Gastroesophageal sphincter (tissue), 4 donors: ENCODE measurements at regions not wholly inside any gene's neighbourhood (a gene's known extent, or its start where the extent isn't known, plus 50 kb on each side); places are given as distances from the start of the nearest gene placed in this dataset.

Experiments
- ATAC-seq: fragments of 150-250 bp; one replicate; pipeline ENCODE4 v1.9.1; 2016; ENCODE audit warnings: mild to moderate bottlenecking, moderate library complexity
- H3K27ac ChIP-seq, 4 donors: fragments of 200-600 bp; sonication (generic) in 3 of 4; 1 replicate in 3 of 4; 2 replicates in 1 of 4; pipeline ENCODE4 v1.5.1; 2016 to 2019
- H3K27me3 ChIP-seq: fragments of 200-600 bp; sonication (generic); one replicate; pipeline ENCODE4 v1.5.1; 2019
- H3K36me3 ChIP-seq, 2 donors: fragments of 200-600 bp; sonication (generic); one replicate each; pipeline ENCODE4 v1.5.1; 2019; ENCODE audit warnings: control low read depth in 1 of 2
- H3K4me1 ChIP-seq, 3 donors: fragments of 200-600 bp; sonication (generic); 1 replicate in 2 of 3; 2 replicates in 1 of 3; pipeline ENCODE4 v1.5.1; 2016 to 2019; ENCODE audit warnings: control low read depth in 2 of 3
- H3K4me3 ChIP-seq, 2 donors: fragments of 200-600 bp; sonication (generic); one replicate each; pipeline ENCODE4 v1.5.1; 2019; ENCODE audit warnings: mild to moderate bottlenecking in 1 of 2, moderate library complexity in 1 of 2
- H3K9me3 ChIP-seq, 3 donors: fragments of 200-600 bp; sonication (generic); one replicate each; pipeline ENCODE4 v1.5.1; 2017 to 2019; ENCODE audit warnings: control low read depth in 2 of 3
- CTCF ChIP-seq, 4 experiments: fragments of 200-600 bp in 2 of 4; fragments of 450-650 bp in 2 of 4; sonication (generic) in 1 of 4; IDR thresholded peaks; one replicate each; pipeline ENCODE4 v1.5.1; 2017 to 2019; ENCODE audit warnings: antibody characterized with exemption in 4 of 4, mild to moderate bottlenecking in 2 of 4, moderate library complexity in 2 of 4
- EP300 ChIP-seq: sonication (generic); formaldehyde crosslinking; IDR thresholded peaks from one replicate; pipeline ENCODE4 v1.6.1; 2017; ENCODE audit warnings: antibody characterized with exemption, mild to moderate bottlenecking
- POLR2A ChIP-seq, 2 donors: fragments of 450-650 bp; IDR thresholded peaks; one replicate each; pipeline ENCODE4 v1.6.1; 2017; ENCODE audit warnings: antibody characterized with exemption in 2 of 2, mild to moderate bottlenecking in 2 of 2, moderate library complexity in 1 of 2
- POLR2AphosphoS5 ChIP-seq: sonication (generic); formaldehyde crosslinking; IDR thresholded peaks from one replicate; pipeline ENCODE4 v1.6.1; 2017; ENCODE audit warnings: antibody characterized with exemption
- WGBS, 2 donors: methylation state at CpG; one replicate each; pipeline ENCODE4 v1.1.5; 2018; ENCODE audit warnings: low coverage in 1 of 2; 5-methylcytosine and 5-hydroxymethylcytosine counted together

DNA sequence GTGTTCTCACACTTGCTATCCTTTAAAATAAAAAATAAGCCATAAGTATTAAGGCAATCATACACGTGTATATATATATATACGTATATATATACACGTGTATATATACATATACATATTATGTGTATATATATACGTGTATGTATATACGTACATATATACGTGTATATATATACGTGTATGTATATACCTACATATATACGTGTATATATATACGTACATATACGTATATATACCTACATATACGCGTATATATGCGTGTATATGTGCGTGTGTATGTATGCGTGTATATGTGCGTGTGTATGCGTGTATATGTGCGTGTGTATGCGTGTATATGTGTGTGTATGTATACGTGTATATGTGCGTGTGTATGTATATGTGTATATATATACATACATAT lies 477.3 kb upstream of the ARRDC4 start:
- ATAC-seq: no peak
- no peaks in the 10 kb centered on the region for H3K27me3 ChIP-seq
- no peak for TF ChIP-seq CTCF (IDR thresholded peaks at IDR 0.05)
- no peak for TF ChIP-seq EP300
- TF ChIP-seq POLR2AphosphoS5: no peak
- TF ChIP-seq POLR2A (IDR thresholded peaks at IDR 0.05): no peak
- no peaks in the 10 kb centered on the region for H3K36me3 ChIP-seq
- H3K4me3 ChIP-seq: no peak overlapping the region
- H3K4me1 ChIP-seq: no peaks in the 10 kb centered on the region
- WGBS, 2 donors: 79 to 85% methylated on average over 21 of the region's 21 CpGs
- H3K27ac ChIP-seq: no peak overlapping the region
- H3K9me3 ChIP-seq: peaks cover 0 to 9% (median 0%) of the 10 kb centered on the region in 3 donors

GRCh38 chr15:97490429-97490828 lies 470.1 kb upstream of the ARRDC4 start:
- Histone ChIP-seq H3K9me3 (no peaks in the 10 kb centered on the region), H3K27ac (no peak overlapping the region), H3K27me3 (no peaks in the 10 kb centered on the region), H3K4me1 (no peaks in the 10 kb centered on the region), H3K4me3 (no peak overlapping the region), H3K36me3 (no peaks in the 10 kb centered on the region)
- TF ChIP-seq POLR2A (IDR thresholded peaks at IDR 0.05) (no peak), EP300 (no peak), POLR2AphosphoS5 (no peak), CTCF (IDR thresholded peaks at IDR 0.05) (no peak)
- 69 to 80% methylated on average over 1 to 4 of the region's 4 CpGs for WGBS, 2 donors
- ATAC-seq: no peak

- H3K27me3 ChIP-seq: no peaks in the 10 kb centered on the region
- no peak overlapping the region for H3K27ac ChIP-seq
- no peak for ATAC-seq
- TF ChIP-seq CTCF (IDR thresholded peaks at IDR 0.05): no peak
- no peaks in the 10 kb centered on the region for H3K36me3 ChIP-seq
- H3K9me3 ChIP-seq: no peaks in the 10 kb centered on the region
- H3K4me1 ChIP-seq: no peaks in the 10 kb centered on the region
- WGBS, 2 donors: 78 to 100% methylated on average over 1 of the region's 1 CpG
- H3K4me3 ChIP-seq: no peak overlapping the region
Observed at GRCh38 chr15:97501291-97501690, 459.2 kb upstream of the ARRDC4 start.

GRCh38 chr15:97502038-97502437 lies 458.5 kb upstream of the ARRDC4 start:
- TF ChIP-seq CTCF (IDR thresholded peaks at IDR 0.05): no peak
- no peak for TF ChIP-seq EP300
- TF ChIP-seq POLR2A (IDR thresholded peaks at IDR 0.05): no peak
- no peak for TF ChIP-seq POLR2AphosphoS5
- H3K27ac ChIP-seq: no peak overlapping the region
- 48 to 57% methylated on average over 2 of the region's 2 CpGs for WGBS, 2 donors
- H3K36me3 ChIP-seq: no peaks in the 10 kb centered on the region
- H3K27me3 ChIP-seq: no peaks in the 10 kb centered on the region
- no peaks in the 10 kb centered on the region for H3K9me3 ChIP-seq
- no peak overlapping the region for H3K4me3 ChIP-seq
- no peaks in the 10 kb centered on the region for H3K4me1 ChIP-seq
- no peak for ATAC-seq

- H3K4me3 ChIP-seq: no peak overlapping the region
- ATAC-seq: no peak
- no peaks in the 10 kb centered on the region for H3K4me1 ChIP-seq
- 64 to 68% methylated on average over 4 to 6 of the region's 6 CpGs for WGBS, 2 donors
- no peaks in the 10 kb centered on the region for H3K27me3 ChIP-seq
- no peaks in the 10 kb centered on the region for H3K36me3 ChIP-seq
- H3K27ac ChIP-seq: no peak overlapping the region
- no peak for TF ChIP-seq CTCF (IDR thresholded peaks at IDR 0.05)
- no peak for TF ChIP-seq POLR2AphosphoS5
- no peak for TF ChIP-seq EP300
- TF ChIP-seq POLR2A (IDR thresholded peaks at IDR 0.05): no peak
- no peaks in the 10 kb centered on the region for H3K9me3 ChIP-seq
Observed at GRCh38 chr15:97504031-97504792, 456.3 kb upstream of the ARRDC4 start.
